Tibial nerve (tissue), 4 donors: ENCODE measurements at regions not wholly inside any gene's neighbourhood (a gene's known extent, or its start where the extent isn't known, plus 50 kb on each side); places are given as distances from the start of the nearest gene placed in this dataset.

Source experiments
- DNase-seq, 2 donors: peaks; one replicate each; pipeline ENCODE4 v3.0.0-alpha.2; 2019; ENCODE audit warnings: low spot score in 2 of 2
- H3K27ac ChIP-seq, 4 donors: fragments of 200-600 bp; sonication (generic) in 3 of 4; one replicate each; pipeline ENCODE4 v1.5.1; 2017 to 2019; ENCODE audit warnings: mild to moderate bottlenecking in 1 of 4
- H3K27me3 ChIP-seq, 2 donors: fragments of 200-600 bp; sonication (generic) in 1 of 2; one replicate each; pipeline versions ENCODE4 v1.5.1 to v1.6.0; 2017 to 2019
- H3K36me3 ChIP-seq, 3 donors: fragments of 200-600 bp; sonication (generic); one replicate each; pipeline ENCODE4 v1.5.1; 2018 to 2019
- H3K4me1 ChIP-seq, 4 donors: fragments of 200-600 bp; sonication (generic) in 3 of 4; one replicate each; pipeline ENCODE4 v1.5.1; 2017 to 2019
- H3K4me3 ChIP-seq, 4 donors: fragments of 200-600 bp; sonication (generic) in 3 of 4; one replicate each; pipeline ENCODE4 v1.5.1; 2017 to 2019; ENCODE audit warnings: mild to moderate bottlenecking in 1 of 4, moderate library complexity in 1 of 4
- H3K9me3 ChIP-seq, 4 donors: fragments of 200-600 bp; sonication (generic) in 3 of 4; one replicate each; pipeline ENCODE4 v1.5.1; 2017 to 2019
- EP300 ChIP-seq, 2 donors: sonication (generic); formaldehyde crosslinking; IDR thresholded peaks; one replicate each; pipeline ENCODE4 v1.6.1; 2017; ENCODE audit warnings: antibody characterized with exemption in 2 of 2, mild to moderate bottlenecking in 1 of 2
- POLR2A ChIP-seq, 2 donors: fragments of 450-650 bp; IDR thresholded peaks; one replicate each; pipeline ENCODE4 v1.6.1; 2017; ENCODE audit warnings: antibody characterized with exemption in 2 of 2, mild to moderate bottlenecking in 2 of 2, moderate library complexity in 2 of 2
- WGBS, 2 donors: methylation state at CpG; one replicate each; pipeline ENCODE4 v1.1.5; 2018; 5-methylcytosine and 5-hydroxymethylcytosine counted together
- TF ChIP-seq, protein P1 (sequence below), 5 experiments: fragments of 200-600 bp in 3 of 5; fragments of 450-650 bp in 2 of 5; sonication (generic) in 3 of 5; IDR thresholded peaks; one replicate each; pipeline ENCODE4 v1.5.1; 2016 to 2019; ENCODE audit warnings: antibody characterized with exemption in 5 of 5, mild to moderate bottlenecking in 3 of 5, moderate library complexity in 2 of 5

DNA sequence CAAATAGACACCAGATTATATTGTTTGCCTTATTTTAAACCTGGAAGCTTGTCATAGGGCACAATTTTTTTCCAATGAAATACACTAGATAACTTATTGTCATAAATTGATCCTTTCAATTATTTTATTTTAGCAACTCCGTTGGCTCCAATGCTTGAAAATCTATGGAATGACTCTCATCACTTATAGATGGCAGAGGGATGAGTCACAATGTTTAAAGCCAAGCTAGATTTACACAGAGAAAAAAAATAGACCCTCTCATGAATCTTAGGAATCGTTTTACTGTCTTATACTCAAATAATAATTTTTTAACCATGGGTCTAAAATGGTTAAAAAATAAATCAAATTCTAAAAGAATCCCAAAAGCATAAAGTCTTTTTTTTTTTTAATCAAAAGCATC lies 1276.6 kb upstream of the FLRT2 start:
- DNase-seq: no peak
- Histone ChIP-seq H3K4me1 (peaks cover 0 to 6% (median 0%) of the 10 kb centered on the region in 4 donors), H3K4me3 (no peak overlapping the region), H3K9me3 (no peaks in the 10 kb centered on the region), H3K36me3 (no peaks in the 10 kb centered on the region), H3K27ac (no peak overlapping the region), H3K27me3 (no peaks in the 10 kb centered on the region)
- WGBS, 2 donors: 52 to 65% methylated on average over 2 of the region's 2 CpGs
- no peak for TF ChIP-seq EP300 (IDR thresholded peaks at IDR 0.05)
- TF ChIP-seq POLR2A (IDR thresholded peaks at IDR 0.05): no peak
- TF ChIP-seq, protein P1, sequence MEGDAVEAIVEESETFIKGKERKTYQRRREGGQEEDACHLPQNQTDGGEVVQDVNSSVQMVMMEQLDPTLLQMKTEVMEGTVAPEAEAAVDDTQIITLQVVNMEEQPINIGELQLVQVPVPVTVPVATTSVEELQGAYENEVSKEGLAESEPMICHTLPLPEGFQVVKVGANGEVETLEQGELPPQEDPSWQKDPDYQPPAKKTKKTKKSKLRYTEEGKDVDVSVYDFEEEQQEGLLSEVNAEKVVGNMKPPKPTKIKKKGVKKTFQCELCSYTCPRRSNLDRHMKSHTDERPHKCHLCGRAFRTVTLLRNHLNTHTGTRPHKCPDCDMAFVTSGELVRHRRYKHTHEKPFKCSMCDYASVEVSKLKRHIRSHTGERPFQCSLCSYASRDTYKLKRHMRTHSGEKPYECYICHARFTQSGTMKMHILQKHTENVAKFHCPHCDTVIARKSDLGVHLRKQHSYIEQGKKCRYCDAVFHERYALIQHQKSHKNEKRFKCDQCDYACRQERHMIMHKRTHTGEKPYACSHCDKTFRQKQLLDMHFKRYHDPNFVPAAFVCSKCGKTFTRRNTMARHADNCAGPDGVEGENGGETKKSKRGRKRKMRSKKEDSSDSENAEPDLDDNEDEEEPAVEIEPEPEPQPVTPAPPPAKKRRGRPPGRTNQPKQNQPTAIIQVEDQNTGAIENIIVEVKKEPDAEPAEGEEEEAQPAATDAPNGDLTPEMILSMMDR (IDR thresholded peaks at IDR 0.05): no peak

DNA sequence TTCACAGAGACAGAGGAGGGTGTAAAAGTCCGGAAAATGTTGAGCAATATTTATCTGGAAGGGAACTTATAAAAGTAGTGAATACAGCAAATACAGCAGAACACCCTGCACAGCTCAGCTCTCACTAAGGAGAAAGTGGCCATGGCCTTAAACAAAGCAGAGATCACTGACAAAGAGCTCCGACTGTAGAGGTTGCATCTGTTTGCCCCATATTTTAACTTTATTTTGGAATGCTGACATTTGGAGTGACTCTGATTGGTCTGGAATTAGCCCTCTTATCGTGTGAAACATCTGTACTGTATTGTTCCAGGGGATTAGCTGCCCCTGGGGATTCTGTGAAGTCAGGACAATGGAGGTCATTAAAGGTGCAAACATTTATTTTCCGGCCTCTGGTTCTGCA lies 1275.7 kb upstream of the FLRT2 start:
- Histone ChIP-seq H3K4me1 (peaks cover 0 to 6% (median 0%) of the 10 kb centered on the region in 4 donors), H3K9me3 (no peaks in the 10 kb centered on the region), H3K27ac (no peak overlapping the region), H3K27me3 (no peaks in the 10 kb centered on the region), H3K36me3 (no peaks in the 10 kb centered on the region), H3K4me3 (no peak overlapping the region)
- no peak for DNase-seq
- WGBS, 2 donors: 21 to 30% methylated on average over 4 of the region's 4 CpGs
- TF ChIP-seq, protein P1 (IDR thresholded peaks at IDR 0.05): no peak
- peak in 1 of 2 donors; percentile 17 for TF ChIP-seq EP300 (IDR thresholded peaks at IDR 0.05)
- no peak for TF ChIP-seq POLR2A (IDR thresholded peaks at IDR 0.05)

DNA sequence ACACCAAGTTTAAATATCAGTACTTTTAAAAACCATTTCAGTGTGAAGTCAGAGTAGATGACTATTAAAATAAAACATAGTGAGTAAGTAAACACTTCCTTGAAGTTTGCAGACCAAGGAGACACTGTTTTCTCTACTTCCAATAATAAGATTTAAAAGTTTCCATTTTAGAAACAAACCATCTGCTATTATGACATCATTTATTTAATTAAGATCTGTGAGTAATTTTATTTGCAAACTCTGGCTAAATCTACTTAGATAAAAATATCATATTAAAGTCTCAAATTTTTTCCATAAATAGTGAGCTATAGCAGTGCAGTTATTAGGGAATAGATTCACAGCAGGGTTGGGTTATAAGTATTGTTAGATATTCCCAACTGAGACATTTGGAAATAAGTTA lies 1267.0 kb upstream of the FLRT2 start:
- H3K4me3 ChIP-seq: no peak overlapping the region
- no peaks in the 10 kb centered on the region for H3K27me3 ChIP-seq
- TF ChIP-seq EP300 (IDR thresholded peaks at IDR 0.05): no peak
- TF ChIP-seq, protein P1 (IDR thresholded peaks at IDR 0.05): no peak
- no peak for DNase-seq
- no peaks in the 10 kb centered on the region for H3K4me1 ChIP-seq
- no peaks in the 10 kb centered on the region for H3K9me3 ChIP-seq
- no peaks in the 10 kb centered on the region for H3K36me3 ChIP-seq
- no peak overlapping the region for H3K27ac ChIP-seq

DNA sequence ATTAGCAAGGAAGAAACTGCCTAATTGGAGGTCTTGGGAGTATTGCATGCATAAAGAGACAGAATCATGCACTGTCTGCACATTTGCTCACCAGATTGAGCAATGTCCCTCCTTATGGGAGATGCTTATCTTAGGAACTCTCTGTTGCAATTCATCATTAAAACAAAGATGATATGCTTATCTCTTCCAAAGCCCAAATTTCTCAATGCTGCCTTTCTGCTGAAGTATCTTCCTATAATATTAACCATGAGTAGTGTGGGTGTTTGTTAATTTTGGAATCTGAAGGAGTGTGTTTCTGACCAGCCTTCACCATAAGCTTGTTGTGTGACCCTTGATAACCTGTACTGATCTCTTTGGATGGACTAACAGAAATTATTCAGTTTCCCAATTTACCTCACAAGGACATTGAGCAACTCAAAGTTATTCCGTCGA lies 1257.6 kb upstream of the FLRT2 start:
- no peak for TF ChIP-seq EP300 (IDR thresholded peaks at IDR 0.05)
- TF ChIP-seq POLR2A (IDR thresholded peaks at IDR 0.05): no peak
- TF ChIP-seq, protein P1 (IDR thresholded peaks at IDR 0.05): no peak
- 92 to 95% methylated on average over 2 of the region's 2 CpGs for WGBS, 2 donors
- H3K4me3 ChIP-seq: no peak overlapping the region

DNA sequence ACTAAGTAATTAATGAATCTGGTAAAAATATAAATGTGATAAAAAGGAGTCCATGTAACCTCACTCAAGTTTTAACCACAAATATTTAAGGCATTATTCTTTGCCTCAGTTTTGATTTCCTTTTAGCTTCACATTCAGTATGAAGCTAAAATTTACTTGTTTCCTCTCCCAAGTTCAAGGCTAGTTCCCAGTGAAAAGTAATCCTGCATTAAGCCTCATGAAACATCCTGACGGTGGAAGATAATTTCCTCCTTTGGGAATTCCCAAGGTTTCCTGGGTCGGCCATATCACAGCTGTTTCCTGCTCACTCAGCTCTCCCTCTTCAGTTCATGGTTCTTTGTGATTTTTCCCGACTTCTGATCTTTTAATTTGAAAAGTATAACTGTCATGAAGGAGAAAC lies 1256.8 kb upstream of the FLRT2 start:
- Histone ChIP-seq H3K9me3 (no peaks in the 10 kb centered on the region), H3K4me3 (no peak overlapping the region), H3K36me3 (no peaks in the 10 kb centered on the region), H3K27me3 (no peaks in the 10 kb centered on the region), H3K4me1 (no peaks in the 10 kb centered on the region), H3K27ac (no peak overlapping the region)
- DNase-seq: no peak
- 43 to 59% methylated on average over 3 of the region's 3 CpGs for WGBS, 2 donors
- TF ChIP-seq, protein P1 (IDR thresholded peaks at IDR 0.05): no peak
- TF ChIP-seq EP300 (IDR thresholded peaks at IDR 0.05) (no peak), POLR2A (IDR thresholded peaks at IDR 0.05) (no peak)

More for the DNA sequence above, 1257.6 kb upstream of the FLRT2 start:
- no peak overlapping the region for H3K27ac ChIP-seq
- H3K36me3 ChIP-seq: no peaks in the 10 kb centered on the region
- no peaks in the 10 kb centered on the region for H3K27me3 ChIP-seq
- no peaks in the 10 kb centered on the region for H3K9me3 ChIP-seq
- DNase-seq: no peak
- no peaks in the 10 kb centered on the region for H3K4me1 ChIP-seq
